ENCODE measurements at regions not wholly inside any gene's neighbourhood (a gene's known extent, or its start where the extent isn't known, plus 50 kb on each side); places are given as distances from the start of the nearest gene placed in this dataset.

GRCh38 chr3:5560199-5560598 is 372.7 kb downstream of the EDEM1 start:
- TF ChIP-seq POLR2A (IDR thresholded peaks at IDR 0.05; ENCODE audit: low read depth, low read length) (no peak), FOS (IDR thresholded peaks at IDR 0.05; ENCODE audit: borderline replicate concordance, insufficient read depth, low read length) (no peak), EZH2 (IDR thresholded peaks at IDR 0.05; ENCODE audit: borderline replicate concordance, low read depth, low read length, severe bottlenecking) (no peak), GATA2 (IDR thresholded peaks at IDR 0.05; ENCODE audit: insufficient read depth, insufficient read length, low read depth, low read length) (no peak), JUN (IDR thresholded peaks at IDR 0.05; ENCODE audit: borderline replicate concordance, insufficient read depth, insufficient read length, low read depth) (no peak), CTCF (IDR thresholded peaks at IDR 0.05; ENCODE audit: extremely low read depth in 1 of 2, insufficient read depth in 1 of 2, low read depth in 1 of 2, low read length in 2 of 2) (no peak), MYC (IDR thresholded peaks at IDR 0.05; ENCODE audit: low read depth, low read length) (no peak), MAX (IDR thresholded peaks at IDR 0.05; ENCODE audit: insufficient read depth, insufficient read length) (no peak), POLR2AphosphoS5 (IDR thresholded peaks at IDR 0.05; ENCODE audit: insufficient read depth, low read depth, low read length) (no peak)
- BruUV-seq (replicated peaks) = no TSS peak
- dilution Hi-C loops (cut with MboI; ENCODE audit: extremely low pct_ligation_motif_present, low sequenced_read_pairs) = no loop called here
- H3K27me3 ChIP-seq (ENCODE audit: control insufficient read depth in 2 of 2, insufficient read depth in 2 of 2, low read length in 2 of 2) = no peaks in the 10 kb centered on the region
- no peaks in the 10 kb centered on the region for H3K4me1 ChIP-seq (ENCODE audit: control insufficient read depth, extremely low read depth, insufficient read depth, low read length)
- no peaks in the 10 kb centered on the region for H3K36me3 ChIP-seq (ENCODE audit: control insufficient read depth in 2 of 2, extremely low read depth in 1 of 2, insufficient read depth in 2 of 2, low read length in 2 of 2)
- H4K20me1 ChIP-seq (replicated peaks; ENCODE audit: control insufficient read depth, extremely low read depth, insufficient read depth, low read length) = no peaks in the 10 kb centered on the region
- no peaks in the 10 kb centered on the region for H3K79me2 ChIP-seq (ENCODE audit: control insufficient read depth, insufficient read depth, low read length)
- FAIRE-seq (no peak), DNase-seq (ENCODE audit: low read depth, low spot score) (no peak)
- H3K9me3 ChIP-seq (replicated peaks; ENCODE audit: control insufficient read depth, insufficient read depth, low read length) = peaks cover 4% of the 10 kb centered on the region
- H3K9ac ChIP-seq (replicated peaks; ENCODE audit: extremely low read depth, insufficient read depth, low read length) = no peak overlapping the region
- intact Hi-C loops (cut with micrococcal nuclease) = no loop called here
- H3K9me1 ChIP-seq (replicated peaks; ENCODE audit: control insufficient read depth, extremely low read depth, insufficient read depth, low read length) = no peaks in the 10 kb centered on the region
- ChIA-PET CTCF (no interaction called here), POLR2A (no interaction called here)
- no peak overlapping the region for H3K4me3 ChIP-seq (replicated peaks in 1 of 3; ENCODE audit: insufficient read depth in 1 of 3, low read depth in 1 of 3, low read length in 3 of 3)
- no peak overlapping the region for H3K4me2 ChIP-seq (ENCODE audit: insufficient read depth, low read length)
- no peak overlapping the region for H2AFZ ChIP-seq (ENCODE audit: low read depth, low read length)
- no peak overlapping the region for H3K27ac ChIP-seq (ENCODE audit: insufficient read depth, low read depth, low read length)

Measured in endothelial cell of umbilical vein (primary cell).